ENCODE measurements at regions not wholly inside any gene's neighbourhood (a gene's known extent, or its start where the extent isn't known, plus 50 kb on each side); places are given as distances from the start of the nearest gene placed in this dataset.

GRCh38 chr17:71987634-71988033 is 133.2 kb upstream of the SOX9 start:
- Histone ChIP-seq H3K27ac (ENCODE audit: low read length) (peak overlapping the region; percentile 98), H3F3A (ENCODE audit: low read length, unreplicated experiment) (peaks cover 4% of the 10 kb centered on the region), H3K9ac (ENCODE audit: low read length) (peak overlapping the region; percentile 89), H3K9me2 (replicated peaks; ENCODE audit: low read length) (no peaks in the 10 kb centered on the region), H3K27me3 (ENCODE audit: low read length) (no peaks in the 10 kb centered on the region), H3K9me3 (ENCODE audit: low read length) (no peaks in the 10 kb centered on the region), H3K36me3 (ENCODE audit: low read depth, low read length) (no peaks in the 10 kb centered on the region), H3K4me2 (ENCODE audit: low read length) (peak overlapping the region; percentile 84), H3K4me3 (ENCODE audit: low read length) (peak overlapping the region; percentile 53), H3K79me2 (ENCODE audit: low read length) (no peaks in the 10 kb centered on the region), H2AFZ (ENCODE audit: low read length) (no peak overlapping the region), H3K4me1 (ENCODE audit: insufficient read depth, low read length) (peaks cover 57% of the 10 kb centered on the region), H4K20me1 (ENCODE audit: low read length) (no peaks in the 10 kb centered on the region)
- peak; percentile 73 for ATAC-seq
- intact Hi-C loops (cut with micrococcal nuclease): no loop called here
- ChIA-PET POLR2A (ENCODE audit: unreplicated experiment) (interaction anchor here (0.7 kb wide), 1 partner anchor 479 kb away, joined by 4 read pairs; no protein-coding TSS in a partner anchor), CTCF (no interaction called here)
- TF ChIP-seq EZH2 (IDR thresholded peaks at IDR 0.05; ENCODE audit: low read length, unreplicated experiment): no peak
- no peak for TF ChIP-seq EZH2phosphoT487 (IDR thresholded peaks at IDR 0.05; ENCODE audit: borderline replicate concordance, low read length)
- no peak for TF ChIP-seq CTCF (conservative IDR thresholded peaks at IDR 0.05; ENCODE audit: low read depth, low read length)
- DNase-seq: peak; percentile 93
- no TSS peak for BruUV-seq (replicated peaks)

GRCh38 chr17:71989117-71989516 is 131.7 kb upstream of the SOX9 start:
- BruUV-seq (replicated peaks): no TSS peak
- ATAC-seq: no peak
- CTCF ChIA-PET: no interaction called here

More at GRCh38 chr17:71989117-71989516, 131.7 kb upstream of the SOX9 start:
- H3K9ac ChIP-seq (ENCODE audit: low read length): no peak overlapping the region
- POLR2A ChIA-PET (ENCODE audit: unreplicated experiment): interaction anchor here (0.6 kb wide), 1 partner anchor 260 kb away, joined by 13 read pairs; no protein-coding TSS in a partner anchor
- DNase-seq: no peak
- no peak overlapping the region for H3K4me3 ChIP-seq (ENCODE audit: low read length)
- H3F3A ChIP-seq (ENCODE audit: low read length, unreplicated experiment): peaks cover 4% of the 10 kb centered on the region
- no peaks in the 10 kb centered on the region for H3K27me3 ChIP-seq (ENCODE audit: low read length)
- no peaks in the 10 kb centered on the region for H4K20me1 ChIP-seq (ENCODE audit: low read length)
- H3K4me2 ChIP-seq (ENCODE audit: low read length): no peak overlapping the region
- H2AFZ ChIP-seq (ENCODE audit: low read length): no peak overlapping the region
- intact Hi-C loops (cut with micrococcal nuclease): no loop called here
- no peaks in the 10 kb centered on the region for H3K36me3 ChIP-seq (ENCODE audit: low read depth, low read length)
- H3K79me2 ChIP-seq (ENCODE audit: low read length): no peaks in the 10 kb centered on the region
- H3K4me1 ChIP-seq (ENCODE audit: insufficient read depth, low read length): peaks cover 49% of the 10 kb centered on the region
- TF ChIP-seq EZH2phosphoT487 (IDR thresholded peaks at IDR 0.05; ENCODE audit: borderline replicate concordance, low read length) (no peak), CTCF (conservative IDR thresholded peaks at IDR 0.05; ENCODE audit: low read depth, low read length) (no peak), EZH2 (IDR thresholded peaks at IDR 0.05; ENCODE audit: low read length, unreplicated experiment) (no peak)
- H3K27ac ChIP-seq (ENCODE audit: low read length): peak overlapping the region; percentile 98; the same call in 1 of the 2 replicates
- no peaks in the 10 kb centered on the region for H3K9me2 ChIP-seq (replicated peaks; ENCODE audit: low read length)
- no peaks in the 10 kb centered on the region for H3K9me3 ChIP-seq (ENCODE audit: low read length)
